Liver (tissue), 7 donors: ENCODE measurements at regions not wholly inside any gene's neighbourhood (a gene's known extent, or its start where the extent isn't known, plus 50 kb on each side); places are given as distances from the start of the nearest gene placed in this dataset.

Source experiments
- DNase-seq: peaks from one replicate; pipeline ENCODE4 v3.0.0-alpha.2; 2017; ENCODE audit warnings: low spot score
- H3K27ac ChIP-seq, 2 donors: one replicate each; pipeline ENCODE4 v1.7.0; 2013; ENCODE audit warnings: inconsistent platforms in 2 of 2, low read length in 2 of 2, control low read depth in 1 of 2, low read depth in 1 of 2, mild to moderate bottlenecking in 1 of 2
- H3K27me3 ChIP-seq, 4 donors: one replicate each; pipeline versions ENCODE4 v1.6.1 to v1.7.0; 2013; ENCODE audit warnings: low read length in 3 of 4, inconsistent platforms in 1 of 4, mild to moderate bottlenecking in 1 of 4, moderate library complexity in 1 of 4; ENCODE audit not compliant: control insufficient read depth in 4 of 4, insufficient read depth in 4 of 4
- H3K36me3 ChIP-seq, 4 donors: one replicate each; pipeline versions ENCODE4 v1.6.1 to v1.7.0; 2013; ENCODE audit warnings: low read length in 3 of 4, mild to moderate bottlenecking in 3 of 4, low read depth in 1 of 4, moderate library complexity in 1 of 4; ENCODE audit not compliant: control insufficient read depth in 4 of 4, insufficient read depth in 3 of 4
- H3K4me1 ChIP-seq, 4 donors: one replicate each; pipeline versions ENCODE4 v1.6.1 to v1.7.0; 2013; ENCODE audit warnings: low read length in 3 of 4, mild to moderate bottlenecking in 3 of 4, moderate library complexity in 1 of 4; ENCODE audit not compliant: control insufficient read depth in 4 of 4, insufficient read depth in 4 of 4
- H3K4me3 ChIP-seq, 3 donors: one replicate each; pipeline versions ENCODE4 v1.6.1 to v1.7.0; 2013; ENCODE audit warnings: low read length in 3 of 3, control low read depth in 1 of 3, low read depth in 1 of 3, mild to moderate bottlenecking in 1 of 3
- H3K9ac ChIP-seq, 2 donors: one replicate each; pipeline ENCODE4 v1.7.0; 2013; ENCODE audit warnings: low read length in 2 of 2, mild to moderate bottlenecking in 2 of 2, moderate library complexity in 2 of 2, control low read depth in 1 of 2, low read depth in 1 of 2
- H3K9me3 ChIP-seq, 4 donors: one replicate each; pipeline versions ENCODE4 v1.6.1 to v1.7.0; 2013; ENCODE audit warnings: low read length in 3 of 4; ENCODE audit not compliant: control insufficient read depth in 4 of 4
- FOXA2 ChIP-seq: IDR thresholded peaks from 2 replicates; pipeline ENCODE4 v1.6.1; 2016; ENCODE audit warnings: antibody characterized with exemption
- GABPA ChIP-seq, 2 donors: IDR thresholded peaks in 1 of 2; conservative IDR thresholded peaks in 1 of 2; 2 replicates each; pipeline ENCODE4 v1.6.1; 2016; ENCODE audit warnings: antibody characterized with exemption in 2 of 2, mild to moderate bottlenecking in 1 of 2, moderate library complexity in 1 of 2
- HNF4A ChIP-seq, 2 donors: conservative IDR thresholded peaks; 2 replicates each; pipeline ENCODE4 v1.6.1; 2016; ENCODE audit warnings: antibody characterized with exemption in 2 of 2, mild to moderate bottlenecking in 2 of 2
- HNF4G ChIP-seq: IDR thresholded peaks from 2 replicates; pipeline ENCODE4 v1.6.1; 2016; ENCODE audit warnings: antibody characterized with exemption
- JUND ChIP-seq, 2 donors: IDR thresholded peaks; 2 replicates each; pipeline ENCODE4 v1.6.1; 2016; ENCODE audit warnings: antibody characterized with exemption in 2 of 2
- NR2F2 ChIP-seq: IDR thresholded peaks from 2 replicates; pipeline ENCODE4 v1.6.1; 2016; ENCODE audit warnings: antibody characterized with exemption
- RAD21 ChIP-seq, 2 donors: IDR thresholded peaks; 2 replicates each; pipeline ENCODE4 v1.6.1; 2016; ENCODE audit warnings: antibody characterized with exemption in 2 of 2, mild to moderate bottlenecking in 2 of 2
- RXRA ChIP-seq, 2 donors: IDR thresholded peaks; 2 replicates each; pipeline ENCODE4 v1.6.1; 2017 to 2018; ENCODE audit warnings: antibody characterized with exemption in 2 of 2, mild to moderate bottlenecking in 1 of 2
- SP1 ChIP-seq: IDR thresholded peaks from 2 replicates; pipeline ENCODE4 v1.6.1; 2018; ENCODE audit warnings: antibody characterized with exemption, mild to moderate bottlenecking
- TAF1 ChIP-seq: conservative IDR thresholded peaks from 2 replicates; pipeline ENCODE4 v1.6.1; 2016; ENCODE audit warnings: antibody characterized with exemption, mild to moderate bottlenecking
- YY1 ChIP-seq: IDR thresholded peaks from 2 replicates; pipeline ENCODE4 v1.6.1; 2016; ENCODE audit warnings: antibody characterized with exemption, mild to moderate bottlenecking
- WGBS: extraction: QIAGEN DNeasy Blood & Tissue Kit; methylation state at CpG from one replicate; pipeline ENCODE4 v1.1.7; 2013; 5-methylcytosine and 5-hydroxymethylcytosine counted together
- TF ChIP-seq, protein P1 (sequence below): IDR thresholded peaks from 2 replicates; pipeline ENCODE4 v1.6.1; 2016; ENCODE audit warnings: antibody characterized with exemption
- TF ChIP-seq, protein P2 (sequence below): IDR thresholded peaks from 2 replicates; pipeline ENCODE4 v1.6.1; 2016; ENCODE audit warnings: antibody characterized with exemption
- TF ChIP-seq, protein P3 (sequence below): IDR thresholded peaks from 2 replicates; pipeline ENCODE4 v1.6.1; 2016; ENCODE audit warnings: antibody characterized with exemption
- TF ChIP-seq, protein P4 (sequence below): IDR thresholded peaks from 2 replicates; pipeline ENCODE4 v1.6.1; 2016; ENCODE audit warnings: antibody characterized with exemption, mild to moderate bottlenecking
- donor health status: healthy.
- donor health status: healthy.
- donor health status: healthy.
- donor health status: healthy.

DNA sequence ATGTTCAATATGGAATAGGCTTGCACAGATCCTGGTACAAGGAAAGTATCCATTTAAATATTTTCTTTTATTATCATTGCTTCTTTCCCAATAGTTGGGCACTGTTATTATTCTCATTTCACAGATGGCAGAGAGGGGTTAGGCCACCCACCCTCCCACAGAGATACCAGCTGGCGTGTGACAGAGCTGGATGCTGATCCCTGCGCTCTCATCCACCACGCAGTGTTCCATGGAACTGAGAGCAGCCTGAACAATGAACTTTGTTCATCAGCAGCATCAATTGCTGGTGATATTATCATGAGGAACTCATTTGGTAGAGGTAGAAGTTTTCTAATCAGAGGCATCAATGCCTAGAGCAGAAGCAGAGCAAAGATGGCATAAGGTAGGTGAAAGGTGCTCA, 227.9 kb downstream of the ESM1 start:
- Histone ChIP-seq H3K9ac (no peak overlapping the region), H3K4me3 (no peak overlapping the region), H3K27me3 (no peaks in the 10 kb centered on the region), H3K4me1 (peaks cover 0 to 2% (median 0%) of the 10 kb centered on the region in 4 donors), H3K9me3 (no peaks in the 10 kb centered on the region), H3K27ac (no peak overlapping the region), H3K36me3 (no peaks in the 10 kb centered on the region)
- no peak for DNase-seq
- no peak for TF ChIP-seq FOXA2
- TF ChIP-seq, protein P1, sequence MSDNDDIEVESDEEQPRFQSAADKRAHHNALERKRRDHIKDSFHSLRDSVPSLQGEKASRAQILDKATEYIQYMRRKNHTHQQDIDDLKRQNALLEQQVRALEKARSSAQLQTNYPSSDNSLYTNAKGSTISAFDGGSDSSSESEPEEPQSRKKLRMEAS, result no peak
- TF ChIP-seq TAF1, result no peak
- no peak for TF ChIP-seq JUND (IDR thresholded peaks at IDR 0.05)
- WGBS, result 97% methylated on average over 3 of the region's 3 CpGs

DNA sequence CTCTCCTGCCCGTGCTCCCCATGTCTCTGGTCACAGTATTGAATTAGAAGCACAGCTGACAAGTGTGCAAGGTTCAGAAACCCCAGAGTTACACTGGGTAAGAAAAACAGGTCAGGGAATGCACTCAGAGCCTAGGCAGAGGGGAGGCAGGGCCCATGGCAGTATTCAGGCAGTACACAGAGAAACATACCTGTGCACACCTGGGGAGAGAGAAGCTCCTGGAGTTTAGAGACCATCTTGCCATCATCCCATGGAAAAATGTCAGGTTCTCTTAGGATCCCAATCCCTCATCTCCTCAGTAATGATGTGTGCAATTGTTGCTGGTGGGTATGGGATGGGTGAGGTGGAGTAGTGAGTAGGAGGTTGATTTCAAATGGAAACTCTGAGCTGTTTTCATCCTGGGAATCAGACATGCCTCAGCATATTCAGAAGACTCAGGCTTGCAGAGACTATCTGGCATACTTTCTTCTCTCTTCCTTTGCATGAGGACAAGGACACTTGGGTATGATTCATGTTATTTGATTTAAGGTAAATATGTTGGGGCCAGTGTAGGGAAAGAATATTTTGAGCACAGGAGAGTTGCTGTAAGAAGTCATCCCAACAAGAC, 228.5 kb downstream of the ESM1 start:
- no peak overlapping the region for H3K27ac ChIP-seq
- TF ChIP-seq, protein P1, result no peak
- TF ChIP-seq GABPA (IDR thresholded peaks at IDR 0.05 in 1 of 2, conservative IDR thresholded peaks at IDR 0.05 in 1 of 2) (no peak), YY1 (no peak), FOXA2 (no peak), HNF4A (conservative IDR thresholded peaks at IDR 0.05) (no peak), RAD21 (IDR thresholded peaks at IDR 0.05) (no peak), RXRA (IDR thresholded peaks at IDR 0.05) (no peak), HNF4G (no peak), NR2F2 (no peak), SP1 (no peak)
- TF ChIP-seq, protein P2, sequence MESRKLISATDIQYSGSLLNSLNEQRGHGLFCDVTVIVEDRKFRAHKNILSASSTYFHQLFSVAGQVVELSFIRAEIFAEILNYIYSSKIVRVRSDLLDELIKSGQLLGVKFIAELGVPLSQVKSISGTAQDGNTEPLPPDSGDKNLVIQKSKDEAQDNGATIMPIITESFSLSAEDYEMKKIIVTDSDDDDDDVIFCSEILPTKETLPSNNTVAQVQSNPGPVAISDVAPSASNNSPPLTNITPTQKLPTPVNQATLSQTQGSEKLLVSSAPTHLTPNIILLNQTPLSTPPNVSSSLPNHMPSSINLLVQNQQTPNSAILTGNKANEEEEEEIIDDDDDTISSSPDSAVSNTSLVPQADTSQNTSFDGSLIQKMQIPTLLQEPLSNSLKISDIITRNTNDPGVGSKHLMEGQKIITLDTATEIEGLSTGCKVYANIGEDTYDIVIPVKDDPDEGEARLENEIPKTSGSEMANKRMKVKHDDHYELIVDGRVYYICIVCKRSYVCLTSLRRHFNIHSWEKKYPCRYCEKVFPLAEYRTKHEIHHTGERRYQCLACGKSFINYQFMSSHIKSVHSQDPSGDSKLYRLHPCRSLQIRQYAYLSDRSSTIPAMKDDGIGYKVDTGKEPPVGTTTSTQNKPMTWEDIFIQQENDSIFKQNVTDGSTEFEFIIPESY, result no peak
- TF ChIP-seq, protein P3, sequence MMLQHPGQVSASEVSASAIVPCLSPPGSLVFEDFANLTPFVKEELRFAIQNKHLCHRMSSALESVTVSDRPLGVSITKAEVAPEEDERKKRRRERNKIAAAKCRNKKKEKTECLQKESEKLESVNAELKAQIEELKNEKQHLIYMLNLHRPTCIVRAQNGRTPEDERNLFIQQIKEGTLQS, result no peak
- TF ChIP-seq, protein P4, sequence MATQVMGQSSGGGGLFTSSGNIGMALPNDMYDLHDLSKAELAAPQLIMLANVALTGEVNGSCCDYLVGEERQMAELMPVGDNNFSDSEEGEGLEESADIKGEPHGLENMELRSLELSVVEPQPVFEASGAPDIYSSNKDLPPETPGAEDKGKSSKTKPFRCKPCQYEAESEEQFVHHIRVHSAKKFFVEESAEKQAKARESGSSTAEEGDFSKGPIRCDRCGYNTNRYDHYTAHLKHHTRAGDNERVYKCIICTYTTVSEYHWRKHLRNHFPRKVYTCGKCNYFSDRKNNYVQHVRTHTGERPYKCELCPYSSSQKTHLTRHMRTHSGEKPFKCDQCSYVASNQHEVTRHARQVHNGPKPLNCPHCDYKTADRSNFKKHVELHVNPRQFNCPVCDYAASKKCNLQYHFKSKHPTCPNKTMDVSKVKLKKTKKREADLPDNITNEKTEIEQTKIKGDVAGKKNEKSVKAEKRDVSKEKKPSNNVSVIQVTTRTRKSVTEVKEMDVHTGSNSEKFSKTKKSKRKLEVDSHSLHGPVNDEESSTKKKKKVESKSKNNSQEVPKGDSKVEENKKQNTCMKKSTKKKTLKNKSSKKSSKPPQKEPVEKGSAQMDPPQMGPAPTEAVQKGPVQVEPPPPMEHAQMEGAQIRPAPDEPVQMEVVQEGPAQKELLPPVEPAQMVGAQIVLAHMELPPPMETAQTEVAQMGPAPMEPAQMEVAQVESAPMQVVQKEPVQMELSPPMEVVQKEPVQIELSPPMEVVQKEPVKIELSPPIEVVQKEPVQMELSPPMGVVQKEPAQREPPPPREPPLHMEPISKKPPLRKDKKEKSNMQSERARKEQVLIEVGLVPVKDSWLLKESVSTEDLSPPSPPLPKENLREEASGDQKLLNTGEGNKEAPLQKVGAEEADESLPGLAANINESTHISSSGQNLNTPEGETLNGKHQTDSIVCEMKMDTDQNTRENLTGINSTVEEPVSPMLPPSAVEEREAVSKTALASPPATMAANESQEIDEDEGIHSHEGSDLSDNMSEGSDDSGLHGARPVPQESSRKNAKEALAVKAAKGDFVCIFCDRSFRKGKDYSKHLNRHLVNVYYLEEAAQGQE, result no peak
- H3K4me3 ChIP-seq, result no peak overlapping the region
- H3K36me3 ChIP-seq, result no peaks in the 10 kb centered on the region
- peaks cover 0 to 2% (median 0%) of the 10 kb centered on the region in 4 donors for H3K4me1 ChIP-seq
- DNase-seq, result no peak
- H3K27me3 ChIP-seq, result no peaks in the 10 kb centered on the region
- no peak overlapping the region for H3K9ac ChIP-seq
- no peaks in the 10 kb centered on the region for H3K9me3 ChIP-seq
- WGBS, result 93% methylated on average over 1 of the region's 1 CpG
